Breast epithelium (tissue), 4 donors: ENCODE measurements at regions not wholly inside any gene's neighbourhood (a gene's known extent, or its start where the extent isn't known, plus 50 kb on each side); places are given as distances from the start of the nearest gene placed in this dataset.

ENCODE experiments used
- DNase-seq, 2 donors: peaks; one replicate each; pipeline ENCODE4 v3.0.0-alpha.2; 2019; ENCODE audit warnings: low spot score in 2 of 2
- H3K27ac ChIP-seq, 2 donors: fragments of 200-600 bp; sonication (generic) in 1 of 2; one replicate each; pipeline ENCODE4 v1.5.1; 2016 to 2019; ENCODE audit warnings: mild to moderate bottlenecking in 1 of 2
- H3K27me3 ChIP-seq, 2 donors: fragments of 200-600 bp; sonication (generic) in 1 of 2; one replicate each; pipeline versions ENCODE4 v1.5.1 to v1.6.0; 2017 to 2019; ENCODE audit warnings: control low read depth in 1 of 2, mild to moderate bottlenecking in 1 of 2
- H3K36me3 ChIP-seq: fragments of 200-600 bp; one replicate; pipeline ENCODE4 v1.5.1; 2019
- H3K4me1 ChIP-seq, 2 donors: fragments of 200-600 bp; sonication (generic); one replicate each; pipeline ENCODE4 v1.5.1; 2016 to 2019; ENCODE audit warnings: control low read depth in 1 of 2
- H3K4me3 ChIP-seq, 3 donors: fragments of 200-600 bp; sonication (generic); 1 replicate in 2 of 3; 2 replicates in 1 of 3; pipeline ENCODE4 v1.5.1; 2016 to 2019; ENCODE audit warnings: mild to moderate bottlenecking in 3 of 3, moderate library complexity in 2 of 3
- H3K9me3 ChIP-seq, 2 donors: fragments of 200-600 bp; sonication (generic) in 1 of 2; one replicate each; pipeline ENCODE4 v1.5.1; 2016 to 2019; ENCODE audit warnings: control low read depth in 1 of 2
- CTCF ChIP-seq, 3 donors: fragments of 450-650 bp; IDR thresholded peaks; one replicate each; pipeline ENCODE4 v1.5.1; 2016 to 2017; ENCODE audit warnings: antibody characterized with exemption in 3 of 3, mild to moderate bottlenecking in 3 of 3, moderate library complexity in 3 of 3
- POLR2A ChIP-seq: fragments of 450-650 bp; IDR thresholded peaks from one replicate; pipeline ENCODE4 v1.6.1; 2016; ENCODE audit warnings: antibody characterized with exemption, mild to moderate bottlenecking, moderate library complexity
- POLR2AphosphoS5 ChIP-seq, 3 donors: sonication (generic); formaldehyde crosslinking; IDR thresholded peaks; one replicate each; pipeline ENCODE4 v1.6.1; 2017; ENCODE audit warnings: antibody characterized with exemption in 3 of 3
- intact Hi-C: fragments of 100-400 bp; cut with DNase I; formaldehyde crosslinking; loops from one replicate; pipeline ENCODE4 v1.15.1; 2023; ENCODE audit warnings: low total_unique reads

GRCh38 chr4:123966990-123967769 is 570.6 kb downstream of the SPRY1 start:
- DNase-seq: no peak
- TF ChIP-seq POLR2A: no peak
- TF ChIP-seq POLR2AphosphoS5 (IDR thresholded peaks at IDR 0.05): no peak
- no peak for TF ChIP-seq CTCF (IDR thresholded peaks at IDR 0.05)

GRCh38 chr4:123972031-123972430 is 575.4 kb downstream of the SPRY1 start:
- Histone ChIP-seq H3K4me1 (no peaks in the 10 kb centered on the region), H3K36me3 (no peaks in the 10 kb centered on the region), H3K9me3 (no peaks in the 10 kb centered on the region), H3K4me3 (no peak overlapping the region), H3K27ac (no peak overlapping the region), H3K27me3 (no peaks in the 10 kb centered on the region)
- intact Hi-C loops: no loop called here
- DNase-seq: no peak
- TF ChIP-seq POLR2A (no peak), CTCF (IDR thresholded peaks at IDR 0.05) (no peak), POLR2AphosphoS5 (IDR thresholded peaks at IDR 0.05) (no peak)

More at GRCh38 chr4:123966990-123967769, 570.6 kb downstream of the SPRY1 start:
- Histone ChIP-seq H3K27me3 (no peaks in the 10 kb centered on the region), H3K9me3 (no peaks in the 10 kb centered on the region), H3K4me1 (no peaks in the 10 kb centered on the region), H3K36me3 (no peaks in the 10 kb centered on the region), H3K27ac (no peak overlapping the region), H3K4me3 (no peak overlapping the region)
- intact Hi-C loops: no loop called here

- no peaks in the 10 kb centered on the region for H3K27me3 ChIP-seq
- DNase-seq: no peak
- intact Hi-C loops: no loop called here
- H3K9me3 ChIP-seq: no peaks in the 10 kb centered on the region
- TF ChIP-seq CTCF (IDR thresholded peaks at IDR 0.05): no peak
- TF ChIP-seq POLR2AphosphoS5 (IDR thresholded peaks at IDR 0.05): no peak
- TF ChIP-seq POLR2A: no peak
- no peaks in the 10 kb centered on the region for H3K36me3 ChIP-seq
- no peak overlapping the region for H3K4me3 ChIP-seq
- H3K27ac ChIP-seq: no peak overlapping the region
- H3K4me1 ChIP-seq: no peaks in the 10 kb centered on the region
Measured at GRCh38 chr4:123974386-123975149, 578.0 kb downstream of the SPRY1 start.

- DNase-seq: no peak
- intact Hi-C loops: no loop called here
- H3K4me3 ChIP-seq: no peak overlapping the region
- no peak for TF ChIP-seq POLR2AphosphoS5 (IDR thresholded peaks at IDR 0.05)
- no peak for TF ChIP-seq CTCF (IDR thresholded peaks at IDR 0.05)
- no peak for TF ChIP-seq POLR2A
- no peaks in the 10 kb centered on the region for H3K9me3 ChIP-seq
- H3K36me3 ChIP-seq: no peaks in the 10 kb centered on the region
- H3K4me1 ChIP-seq: no peaks in the 10 kb centered on the region
- H3K27me3 ChIP-seq: no peaks in the 10 kb centered on the region
- peak overlapping the region; percentile 25 to 49 for H3K27ac ChIP-seq
Measured at GRCh38 chr4:123976285-123976684, 579.7 kb downstream of the SPRY1 start.

- Histone ChIP-seq H3K27me3 (no peaks in the 10 kb centered on the region), H3K9me3 (no peaks in the 10 kb centered on the region), H3K36me3 (no peaks in the 10 kb centered on the region), H3K4me3 (no peak overlapping the region), H3K4me1 (no peaks in the 10 kb centered on the region), H3K27ac (peak overlapping the region in 1 of 2 donors; percentile 25)
- TF ChIP-seq POLR2AphosphoS5 (IDR thresholded peaks at IDR 0.05) (no peak), POLR2A (no peak), CTCF (IDR thresholded peaks at IDR 0.05) (no peak)
- intact Hi-C loops: no loop called here
- DNase-seq: no peak
Measured at GRCh38 chr4:123976819-123977218, 580.2 kb downstream of the SPRY1 start.
